HCT116 (cell line): ENCODE measurements at regions not wholly inside any gene's neighbourhood (a gene's known extent, or its start where the extent isn't known, plus 50 kb on each side); places are given as distances from the start of the nearest gene placed in this dataset.

ENCODE experiments used
- ATAC-seq: fragments of 200-7000 bp; cut with Tn5 transposase; 2 replicates; pipeline ENCODE4 v1.9.1; 2020; ENCODE audit warnings: mild to moderate bottlenecking, moderate library complexity
- BruUV-seq: library from RNA; stranded (reverse); fragments of 400-500 nt; replicated peaks from 2 replicates; lab custom pipeline; 2021; lab: Mats Ljungman, UMichigan
- CTCF ChIA-PET: fragments of 300-600 bp; sonication (Branson Sonifier 250); formaldehyde crosslinking; loops from one replicate; lab custom pipeline; 2021; ENCODE audit warnings: antibody characterized with exemption; lab: Charles Lee
- POLR2A ChIA-PET: fragments of 300-600, 350-600 bp; sonication (Branson Sonifier 250); formaldehyde crosslinking; loops from one replicate; lab custom pipeline; 2021; ENCODE audit warnings: antibody characterized with exemption; lab: Charles Lee
- RAD21 ChIA-PET, 2 experiments: fragments of 300-600 bp; sonication (Branson Sonifier 250); formaldehyde crosslinking; loops; one replicate each; lab custom pipeline; 2023; ENCODE audit warnings: low total read pairs in 2 of 2; ENCODE audit not compliant: uncharacterized antibody in 2 of 2, unreplicated experiment in 2 of 2, low non-redundant PET in 1 of 2; lab: Charles Lee
- DNase-seq: peaks from one replicate; pipeline ENCODE4 v3.0.0-alpha.2; 2010; ENCODE audit warnings: low read depth, low spot score
- H2AFZ ChIP-seq: fragments of 200-600 bp; shearing (Covaris generic), sonication (generic); 2 replicates; pipeline ENCODE4 v1.6.1; 2017; ENCODE audit warnings: low read depth, mixed run types, mixed read lengths, antibody characterized with exemption, low read length; ENCODE audit not compliant: poor library complexity, severe bottlenecking
- H3K27ac ChIP-seq: 2 replicates; pipeline ENCODE4 v1.5.1; 2012; ENCODE audit warnings: low read depth, low read length
- H3K27me3 ChIP-seq: fragments of 200-600 bp; sonication (generic); 2 replicates; pipeline ENCODE4 v1.6.1; 2016; ENCODE audit warnings: mixed run types, low read length, mixed read lengths; ENCODE audit not compliant: insufficient read depth
- H3K36me3 ChIP-seq, 2 experiments: fragments of 200-500 bp in 1 of 2; fragments of 200-600 bp in 1 of 2; sonication (Bioruptor generic) in 1 of 2; sonication (generic) in 1 of 2; 2 replicates each; pipeline versions ENCODE4 v1.5.1 to v1.6.1; 2014 to 2016; ENCODE audit warnings: low read length in 2 of 2, inconsistent platforms in 1 of 2, mixed read lengths in 1 of 2, mixed run types in 1 of 2; ENCODE audit not compliant: insufficient read depth in 2 of 2, control insufficient read depth in 1 of 2
- H3K4me1 ChIP-seq, 2 experiments: fragments of 200-600 bp in 1 of 2; sonication (generic) in 1 of 2; 2 replicates each; pipeline versions ENCODE4 v1.5.1 to v1.6.1; 2012 to 2017; ENCODE audit warnings: low read length in 2 of 2, inconsistent platforms in 1 of 2, mild to moderate bottlenecking in 1 of 2, mixed read lengths in 1 of 2, mixed run types in 1 of 2, moderate library complexity in 1 of 2; ENCODE audit not compliant: insufficient read depth in 2 of 2, control insufficient read depth in 1 of 2
- H3K4me2 ChIP-seq: fragments of 200-600 bp; sonication (generic); 2 replicates; pipeline ENCODE4 v1.6.1; 2017; ENCODE audit warnings: mixed run types, low read length, mixed read lengths
- H3K4me3 ChIP-seq, 2 experiments: fragments of 200-600 bp in 1 of 2; sonication (generic) in 1 of 2; replicated peaks in 1 of 2; 2 replicates each; pipeline ENCODE4 v1.5.1; 2011 to 2016; ENCODE audit warnings: low read length in 2 of 2, control low read depth in 1 of 2, low read depth in 1 of 2, mild to moderate bottlenecking in 1 of 2, mixed read lengths in 1 of 2, mixed run types in 1 of 2
- H3K79me2 ChIP-seq: fragments of 200-600 bp; sonication (generic); 2 replicates; pipeline ENCODE4 v1.6.1; 2017; ENCODE audit warnings: mild to moderate bottlenecking, mixed run types, low read length, moderate library complexity, mixed read lengths; ENCODE audit not compliant: insufficient read depth
- H3K9ac ChIP-seq: fragments of 200-600 bp; sonication (generic); 2 replicates; pipeline ENCODE4 v1.6.1; 2016; ENCODE audit warnings: low read length, mixed read lengths
- H3K9me2 ChIP-seq: fragments of 200-600 bp; sonication (generic), shearing (Covaris generic); 2 replicates; pipeline ENCODE4 v1.6.1; 2017; ENCODE audit warnings: mixed run types, mild to moderate bottlenecking, moderate library complexity; ENCODE audit not compliant: insufficient read depth
- H3K9me3 ChIP-seq, 2 experiments: fragments of 200-500 bp in 1 of 2; fragments of 200-600 bp in 1 of 2; sonication (Bioruptor generic) in 1 of 2; sonication (generic) in 1 of 2; 2 replicates each; pipeline ENCODE4 v1.6.1; 2014 to 2017; ENCODE audit warnings: low read length in 2 of 2, mixed read lengths in 2 of 2, inconsistent platforms in 1 of 2, low read depth in 1 of 2, mild to moderate bottlenecking in 1 of 2, mixed run types in 1 of 2, moderate library complexity in 1 of 2; ENCODE audit not compliant: control insufficient read depth in 1 of 2, insufficient read depth in 1 of 2
- H4K20me1 ChIP-seq: fragments of 200-600 bp; sonication (generic), shearing (Covaris generic); 2 replicates; pipeline ENCODE4 v1.6.1; 2017; ENCODE audit warnings: mixed run types, mild to moderate bottlenecking, moderate library complexity; ENCODE audit not compliant: insufficient read depth
- CBX3 ChIP-seq: IDR thresholded peaks from 2 replicates; pipeline ENCODE4 v1.6.1; 2012; ENCODE audit warnings: low read depth
- CEBPB ChIP-seq: IDR thresholded peaks from 2 replicates; pipeline ENCODE4 v1.6.1; 2012; ENCODE audit warnings: low read depth
- CTCF ChIP-seq, 3 experiments: fragments of 200-600 bp in 1 of 3; sonication (generic) in 1 of 3; IDR thresholded peaks in 2 of 3; conservative IDR thresholded peaks in 1 of 3; 2 replicates each; pipeline ENCODE4 v1.5.1; 2012 to 2017; ENCODE audit warnings: low read depth in 2 of 3, low read length in 2 of 3, antibody characterized with exemption in 1 of 3, borderline replicate concordance in 1 of 3, control low read depth in 1 of 3, mild to moderate bottlenecking in 1 of 3, mixed read lengths in 1 of 3, mixed run types in 1 of 3, moderate library complexity in 1 of 3; ENCODE audit not compliant: insufficient read depth in 1 of 3
- ELF1 ChIP-seq: IDR thresholded peaks from 2 replicates; pipeline ENCODE4 v1.6.1; 2012; ENCODE audit warnings: low read depth, borderline replicate concordance
- FOSL1 ChIP-seq: IDR thresholded peaks from 2 replicates; pipeline ENCODE4 v1.6.1; 2012; ENCODE audit warnings: low read depth
- MAX ChIP-seq: IDR thresholded peaks from 2 replicates; pipeline ENCODE4 v1.6.1; 2012
- RAD21 ChIP-seq: IDR thresholded peaks from 2 replicates; pipeline ENCODE4 v1.6.1; 2012; ENCODE audit warnings: low read depth, mild to moderate bottlenecking
- SIN3A ChIP-seq: IDR thresholded peaks from 2 replicates; pipeline ENCODE4 v1.6.1; 2012; ENCODE audit warnings: low read depth
- SRF ChIP-seq: IDR thresholded peaks from 2 replicates; pipeline ENCODE4 v1.6.1; 2012; ENCODE audit warnings: low read depth
- YY1 ChIP-seq: IDR thresholded peaks from 2 replicates; pipeline ENCODE4 v1.6.1; 2011; ENCODE audit warnings: low read length, low read depth, moderate library complexity, mild to moderate bottlenecking; ENCODE audit not compliant: insufficient replicate concordance; ENCODE audit errors: extremely low read depth
- ZNF274 ChIP-seq: fragments of 200-500 bp; sonication (Bioruptor generic); IDR thresholded peaks from 2 replicates; pipeline ENCODE4 v1.6.1; 2014; ENCODE audit warnings: mild to moderate bottlenecking, low read depth, low read length, inconsistent platforms
- intact Hi-C: fragments of 100-400 bp; cut with micrococcal nuclease; formaldehyde crosslinking; loops from 2 replicates; pipeline ENCODE4 v1.10.0; 2022

- no peak overlapping the region for H2AFZ ChIP-seq
- no TSS peak for BruUV-seq
- ChIA-PET CTCF (no interaction called here), RAD21 (no interaction called here), POLR2A (no interaction called here)
- no peaks in the 10 kb centered on the region for H4K20me1 ChIP-seq
- H3K27me3 ChIP-seq: no peaks in the 10 kb centered on the region
- DNase-seq (no peak), ATAC-seq (no peak)
- no peaks in the 10 kb centered on the region for H3K4me1 ChIP-seq
- H3K27ac ChIP-seq: no peak overlapping the region
- H3K9ac ChIP-seq: no peak overlapping the region
- H3K79me2 ChIP-seq: no peaks in the 10 kb centered on the region
- no peak overlapping the region for H3K4me2 ChIP-seq
- H3K4me3 ChIP-seq: no peak overlapping the region
- peaks cover 0 to 4% of the 10 kb centered on the region in 2 experiments; a peak in 2 of 4 replicates for H3K9me3 ChIP-seq
- no peaks in the 10 kb centered on the region for H3K9me2 ChIP-seq
- H3K36me3 ChIP-seq: no peaks in the 10 kb centered on the region
- intact Hi-C loops: no loop called here
- TF ChIP-seq CTCF (IDR thresholded peaks at IDR 0.05 in 2 of 3, conservative IDR thresholded peaks at IDR 0.05 in 1 of 3; ENCODE audit: borderline replicate concordance in 1 of 3, insufficient read depth in 1 of 3, low read depth in 2 of 3, low read length in 2 of 3) (no peak), YY1 (no peak), SIN3A (no peak), CEBPB (no peak), FOSL1 (no peak), SRF (no peak), RAD21 (no peak), ZNF274 (no peak), MAX (no peak), CBX3 (no peak), ELF1 (no peak)
These were observed 1538.3 kb upstream of the SEL1L start for GRCh38 chr14:83071888-83072501.
